SKM-1 treated with dmso at 0.1 percent for 144 hours (cell line): ENCODE measurements at regions not wholly inside any gene's neighbourhood (a gene's known extent, or its start where the extent isn't known, plus 50 kb on each side); places are given as distances from the start of the nearest gene placed in this dataset.

Experiments used
- DNase-seq: peaks from one replicate; lab custom pipeline; 2025; ENCODE audit not compliant: unreplicated experiment; lab: John Stamatoyannopoulos, UW

DNA sequence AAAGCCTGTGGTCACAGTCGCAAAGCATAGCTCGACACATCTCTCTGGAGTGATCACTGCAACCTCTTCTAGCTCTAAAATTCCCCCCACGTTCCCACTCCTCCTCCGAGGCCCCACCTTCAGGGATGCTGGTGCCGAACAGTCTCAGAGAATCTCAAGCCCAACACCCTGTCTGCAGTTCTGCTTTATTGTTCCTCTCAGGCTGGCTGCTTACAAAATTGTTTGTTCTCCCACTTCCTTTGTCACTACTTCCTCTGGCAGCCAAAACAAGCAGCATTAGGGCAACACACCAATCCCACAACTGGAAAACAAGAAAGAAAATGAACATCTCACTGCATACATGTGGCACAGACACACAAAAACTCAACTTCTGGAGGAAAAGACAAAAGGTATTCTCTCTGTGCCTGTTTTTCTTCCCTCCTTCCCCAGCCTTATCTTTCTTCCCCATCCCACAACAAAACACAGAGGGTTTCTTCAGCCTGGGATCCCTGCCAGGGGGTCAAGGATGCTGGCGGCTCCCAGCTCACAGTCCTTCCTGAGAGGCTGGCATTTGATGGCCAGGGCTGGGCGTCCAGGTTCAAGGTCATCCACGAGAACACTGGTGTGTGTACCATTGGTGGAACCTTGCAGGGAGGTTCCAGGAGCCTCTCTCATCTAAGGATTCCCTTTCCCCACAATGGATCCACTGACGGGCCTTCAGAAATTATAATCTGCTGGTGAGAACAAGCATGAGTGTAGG, 108.4 kb downstream of the TMCO5A start:
- DNase-seq, result peak; percentile 36

DNA sequence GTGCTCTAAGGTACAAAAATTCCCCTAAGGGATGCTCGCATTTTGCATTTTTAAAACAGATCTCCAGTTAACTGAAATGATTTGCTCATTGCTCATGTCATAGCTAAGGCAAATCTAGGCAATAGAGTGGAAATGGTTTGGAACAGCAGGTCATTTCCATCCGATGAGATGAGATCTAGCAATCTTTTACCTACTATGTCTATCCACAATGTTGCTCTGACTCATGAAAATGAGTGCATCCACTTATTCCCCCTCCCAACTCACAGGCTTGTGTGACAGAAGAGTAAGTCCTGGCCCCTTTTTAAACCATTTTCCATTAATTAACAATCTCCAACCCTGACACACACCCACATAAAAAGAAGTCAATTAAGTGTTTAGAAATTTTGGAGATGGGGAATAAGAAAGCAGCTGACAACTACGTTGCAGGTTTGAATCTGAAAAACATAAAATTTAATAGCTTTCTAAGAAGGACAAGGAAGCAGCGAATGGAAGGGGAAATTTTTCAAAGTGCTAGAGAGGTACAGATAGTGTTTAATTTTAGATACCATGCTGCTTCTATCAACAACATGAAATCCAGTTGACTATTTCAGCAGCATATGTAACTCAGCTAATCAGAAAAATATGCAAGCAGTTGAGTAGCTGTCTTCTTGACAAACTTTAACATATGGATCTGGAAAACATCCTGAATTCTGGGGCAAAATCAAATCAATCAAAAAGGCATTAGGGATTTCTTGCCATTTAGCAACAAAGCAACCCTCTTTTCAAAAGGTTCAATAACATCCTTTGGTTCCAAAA, 112.0 kb downstream of the TMCO5A start:
- DNase-seq, result no peak

DNA sequence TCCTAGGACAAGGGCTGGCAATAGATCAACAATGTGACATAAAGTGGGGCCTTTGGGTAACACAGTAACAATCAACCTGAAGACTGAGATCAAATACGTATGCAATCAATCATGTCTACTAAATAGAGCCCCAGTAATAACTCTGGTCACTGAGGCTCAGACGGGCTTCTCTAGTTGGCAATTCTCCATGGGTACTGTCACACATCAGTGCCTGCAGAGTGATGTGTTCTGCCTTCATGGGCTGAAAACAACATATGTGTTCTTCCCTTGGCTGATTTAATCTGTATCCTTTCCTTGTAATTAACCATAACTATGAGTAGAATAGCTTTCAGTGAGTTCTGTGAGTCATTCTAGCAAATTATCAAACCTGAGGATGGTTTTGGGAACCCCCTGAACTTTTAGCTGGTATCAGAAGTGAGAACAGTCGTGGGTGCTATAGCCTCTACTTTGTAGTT, 113.6 kb downstream of the TMCO5A start:
- DNase-seq, result no peak

DNA sequence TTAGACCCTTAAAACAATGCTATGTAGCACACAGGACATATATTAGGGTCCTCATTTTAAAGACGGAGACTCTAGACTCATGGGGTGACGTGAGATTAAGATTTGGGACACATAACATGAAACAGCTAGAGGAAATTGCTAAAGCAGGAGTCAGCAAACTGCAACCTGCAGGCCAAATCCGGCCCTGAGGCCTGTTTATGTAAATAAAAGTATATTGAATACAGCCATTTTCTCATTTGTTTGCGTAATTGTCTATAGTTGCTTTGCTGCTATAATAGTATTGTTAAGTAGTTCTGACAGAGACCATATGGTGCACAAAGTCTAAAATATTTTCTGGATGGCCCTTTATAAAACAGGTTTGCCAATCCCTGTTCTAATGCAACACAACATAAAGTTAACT, 115.5 kb downstream of the TMCO5A start:
- DNase-seq, result no peak

DNA sequence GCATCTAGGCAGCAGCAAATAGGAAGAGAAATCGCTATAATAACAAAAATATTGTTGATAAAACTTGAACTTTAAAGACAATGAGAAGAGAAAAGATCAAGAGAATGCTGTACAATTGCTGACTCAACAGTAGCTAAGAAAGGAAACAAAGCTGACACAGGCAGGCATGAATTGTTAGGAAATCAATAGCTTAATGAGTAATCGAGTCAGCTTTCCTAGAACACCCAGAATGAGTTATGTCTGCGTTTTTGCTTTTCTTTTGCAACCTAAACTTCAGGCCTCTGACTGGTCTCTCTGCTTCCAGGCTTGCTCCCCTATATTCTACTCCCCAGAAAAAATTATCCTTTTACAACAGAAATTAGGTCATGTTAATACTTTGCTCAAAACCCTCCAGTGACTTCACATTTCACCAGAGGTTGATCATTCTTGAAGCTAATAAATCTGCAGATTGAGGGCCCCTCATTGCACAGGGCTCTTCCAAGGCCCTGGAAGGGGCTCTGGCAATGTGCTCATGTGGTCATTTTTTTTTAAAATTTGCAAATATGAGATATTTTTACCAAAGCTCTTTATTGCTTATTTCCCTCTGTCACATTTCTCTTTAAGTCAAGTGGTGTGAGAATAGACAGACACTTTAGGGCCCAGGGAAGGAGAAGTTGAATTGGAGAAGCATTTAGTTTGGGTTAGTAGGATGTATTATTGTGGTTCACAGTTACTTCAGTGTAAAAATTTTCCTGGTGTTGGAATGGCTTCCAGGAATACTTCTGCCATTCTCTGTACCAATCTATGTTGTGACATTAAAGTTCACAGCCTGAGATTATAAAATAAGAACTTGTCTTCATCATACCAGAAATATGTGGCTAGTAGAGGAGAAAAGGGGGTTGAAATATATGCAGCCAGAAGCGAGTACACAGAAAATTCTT, 116.3 kb downstream of the TMCO5A start:
- no peak for DNase-seq

DNA sequence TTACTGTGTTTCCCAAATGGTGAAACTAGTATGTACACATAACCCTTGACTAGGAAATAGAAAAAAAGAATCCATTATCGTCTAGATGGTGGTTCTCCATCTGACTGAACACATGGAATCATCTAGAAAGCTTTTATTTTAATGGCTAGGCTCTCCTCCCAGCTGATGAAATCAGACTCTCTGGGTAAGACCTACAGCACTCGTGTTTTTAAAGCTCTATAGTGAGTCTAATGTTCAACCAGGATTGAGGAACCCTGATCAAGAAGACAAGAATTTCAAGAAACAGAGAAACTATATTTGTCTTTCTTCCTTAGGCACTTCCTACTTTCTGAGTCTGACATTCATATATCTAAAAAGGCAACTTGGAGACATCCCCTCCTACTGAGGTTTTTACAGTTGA, 118.8 kb downstream of the TMCO5A start:
- DNase-seq, result no peak

DNA sequence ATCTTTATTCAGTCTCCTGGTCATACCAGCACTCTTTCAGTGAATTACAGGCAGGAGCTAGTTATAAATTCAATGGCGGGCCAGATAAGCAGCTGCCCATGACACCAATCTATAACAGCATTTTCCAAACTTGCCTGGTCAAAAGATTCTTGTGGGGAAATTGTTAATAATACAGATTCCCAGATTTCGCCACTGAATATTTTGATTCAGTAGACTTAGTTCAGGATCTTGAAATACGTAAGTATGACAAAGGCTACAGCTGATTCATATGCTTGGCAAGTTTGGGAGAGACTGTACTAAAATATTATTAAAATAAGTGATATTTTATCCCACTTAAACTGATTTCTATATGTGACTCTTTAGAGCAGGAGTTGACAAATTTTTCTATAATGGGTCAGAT, 119.3 kb downstream of the TMCO5A start:
- no peak for DNase-seq

DNA sequence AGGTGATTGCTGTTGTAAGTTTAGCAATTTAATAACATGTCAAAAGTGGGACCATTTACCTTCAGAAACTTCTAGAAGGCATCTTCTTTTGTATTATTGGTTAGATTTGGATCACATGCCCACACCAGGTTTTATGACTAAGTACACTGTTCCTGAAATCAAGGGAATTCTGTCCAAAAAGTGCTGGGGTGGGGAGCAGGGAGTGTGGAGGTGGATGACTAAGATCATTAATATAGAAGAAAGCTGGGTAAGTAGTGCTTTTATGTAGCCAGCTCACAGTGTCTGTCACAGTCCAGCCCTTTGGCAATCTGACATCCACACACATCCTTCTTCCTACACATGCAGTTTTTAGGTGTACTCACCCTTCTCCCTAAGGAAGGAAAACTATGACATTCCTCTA, 120.0 kb downstream of the TMCO5A start:
- no peak for DNase-seq

DNA sequence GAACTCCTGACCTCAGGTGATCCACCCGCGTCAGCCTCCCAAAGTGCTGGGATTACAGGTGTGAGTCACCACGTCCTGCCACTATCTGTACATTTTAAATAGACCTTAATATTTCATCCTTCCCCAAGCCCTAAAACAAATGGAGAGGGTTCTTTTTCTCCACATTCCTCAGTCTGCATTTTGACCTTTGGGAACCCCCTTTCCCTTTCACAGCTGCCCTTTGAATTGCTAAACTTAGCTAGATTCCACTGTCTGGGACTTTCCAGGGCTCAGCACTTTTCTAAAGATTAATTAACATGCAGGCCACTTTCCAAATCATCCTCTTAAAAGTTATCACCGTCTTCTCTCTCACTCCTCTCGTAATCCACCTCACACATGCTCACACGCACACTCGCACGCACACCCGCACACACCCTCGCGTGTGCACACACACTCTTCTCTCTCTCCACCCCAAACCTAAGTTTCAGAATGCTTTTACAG, 124.2 kb downstream of the TMCO5A start:
- no peak for DNase-seq

DNA sequence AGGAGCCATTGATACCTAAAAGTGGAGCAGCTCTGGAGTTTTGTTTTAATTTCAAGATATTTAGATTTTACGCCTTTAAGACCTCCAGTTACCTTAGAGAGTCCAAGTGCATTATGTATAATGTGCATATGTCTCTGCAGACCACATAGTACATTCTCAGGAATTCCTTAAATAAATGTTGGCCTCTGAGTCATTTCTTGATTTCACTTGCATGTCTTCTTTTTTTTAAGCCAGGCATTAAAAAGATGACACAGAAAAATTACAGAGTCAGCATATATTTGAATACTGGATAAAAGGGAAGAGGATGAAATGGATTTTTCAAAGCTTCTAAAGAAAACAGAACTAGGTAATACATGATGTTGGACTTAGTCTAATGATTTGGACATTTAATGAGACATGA, 125.2 kb downstream of the TMCO5A start:
- no peak for DNase-seq

DNA sequence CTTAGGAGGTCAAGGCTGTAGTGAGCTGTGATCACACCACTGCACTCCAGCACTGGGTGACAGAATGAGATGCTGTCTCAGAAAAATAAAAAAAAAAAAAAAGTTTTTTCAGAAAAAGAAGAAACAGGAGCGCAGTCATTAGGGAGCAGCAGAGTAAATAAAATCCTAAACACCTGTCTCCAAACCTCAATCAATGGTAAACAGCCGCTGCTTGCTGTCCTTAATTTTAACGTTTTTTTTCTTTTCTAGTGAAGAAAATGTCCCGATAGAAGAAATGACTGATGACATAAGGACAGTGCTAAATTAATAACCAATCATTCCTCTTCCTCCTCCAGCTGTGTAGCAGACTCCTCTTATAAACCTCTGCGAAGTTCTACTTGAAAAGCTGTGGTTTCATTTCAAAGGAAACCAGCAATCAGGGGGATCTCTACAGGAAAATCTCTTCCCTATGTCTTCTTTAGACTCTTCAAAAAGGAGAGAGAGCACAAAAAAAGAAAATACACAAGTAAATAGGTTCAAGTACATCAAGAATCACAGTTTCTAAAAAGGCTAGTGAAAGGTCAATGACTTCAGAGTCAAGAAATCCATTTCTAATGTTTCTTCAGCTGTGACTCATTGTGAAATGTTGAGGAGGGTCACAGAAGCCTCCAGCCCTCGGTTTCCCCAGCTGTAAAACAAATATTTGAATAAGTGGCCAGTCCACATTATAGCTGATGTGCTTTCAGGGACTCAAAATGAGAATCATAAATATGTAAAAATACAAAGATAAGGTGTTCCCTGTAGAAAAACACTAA, 127.6 kb downstream of the TMCO5A start:
- no peak for DNase-seq

DNA sequence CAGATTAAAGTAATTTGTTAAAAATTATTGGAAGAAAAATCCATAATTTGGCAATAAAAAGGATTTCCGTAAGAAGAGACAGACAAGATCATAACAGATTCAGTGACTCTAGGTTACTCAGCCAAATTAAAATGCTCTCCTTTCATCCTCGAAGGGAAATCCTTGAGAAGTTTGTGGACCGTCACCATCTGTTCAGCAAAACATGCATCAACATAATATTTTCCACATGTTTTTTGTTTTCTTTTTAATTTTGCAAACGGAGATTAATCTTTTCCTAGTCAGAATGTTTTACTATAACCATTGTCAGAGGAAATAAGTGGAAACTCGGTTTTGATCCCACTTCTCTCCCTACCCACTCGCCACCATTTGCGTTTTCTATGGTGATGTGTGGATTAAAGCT, 128.3 kb downstream of the TMCO5A start:
- DNase-seq, result no peak

DNA sequence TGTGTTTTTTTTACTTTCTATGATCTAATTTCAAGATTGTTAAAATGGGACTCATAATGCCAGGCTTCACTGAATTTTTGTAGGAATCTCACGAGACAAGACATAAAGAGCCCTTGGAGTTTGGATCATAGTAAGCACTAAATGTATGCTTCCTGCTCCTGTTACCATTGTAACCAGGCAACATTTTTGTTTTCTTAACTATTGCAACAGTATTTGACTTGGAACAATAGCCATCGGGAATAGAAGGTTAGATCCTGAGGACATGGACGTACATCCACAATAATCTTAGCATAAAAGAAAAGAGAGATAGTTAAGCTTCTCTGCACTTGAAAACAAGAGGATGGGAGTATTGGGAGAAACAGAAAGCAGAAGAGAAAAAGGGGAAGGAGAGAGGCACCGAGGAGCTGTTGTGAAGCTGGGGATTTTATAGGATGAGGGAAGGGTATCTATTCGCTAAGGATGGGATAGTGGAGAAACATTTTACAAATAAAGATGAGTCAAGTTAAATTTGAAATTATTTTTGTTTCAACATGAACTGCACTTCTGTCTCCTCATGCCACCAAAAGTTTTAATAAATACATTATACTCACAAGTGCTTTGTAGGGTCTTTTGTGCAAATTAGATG, 131.4 kb downstream of the TMCO5A start:
- no peak for DNase-seq

DNA sequence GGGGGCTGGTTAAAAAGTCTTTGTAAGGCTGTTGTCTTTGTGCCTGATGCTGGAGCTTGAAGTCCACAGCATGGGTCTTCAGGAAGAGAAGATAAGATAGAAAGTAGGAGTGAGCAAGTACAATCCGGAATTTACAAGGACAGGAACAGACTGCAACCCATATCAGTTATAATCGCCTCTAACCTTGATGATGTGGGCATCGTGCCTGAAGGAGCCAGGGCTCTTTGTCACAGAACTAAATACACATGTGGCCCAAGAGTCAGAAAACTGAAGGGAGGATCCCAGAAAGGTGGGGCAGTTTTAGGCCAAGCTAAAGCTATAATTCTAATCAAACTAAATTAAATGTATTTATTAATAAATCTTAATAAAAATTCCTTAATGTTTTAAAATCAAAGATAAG, 132.2 kb downstream of the TMCO5A start:
- DNase-seq, result no peak

DNA sequence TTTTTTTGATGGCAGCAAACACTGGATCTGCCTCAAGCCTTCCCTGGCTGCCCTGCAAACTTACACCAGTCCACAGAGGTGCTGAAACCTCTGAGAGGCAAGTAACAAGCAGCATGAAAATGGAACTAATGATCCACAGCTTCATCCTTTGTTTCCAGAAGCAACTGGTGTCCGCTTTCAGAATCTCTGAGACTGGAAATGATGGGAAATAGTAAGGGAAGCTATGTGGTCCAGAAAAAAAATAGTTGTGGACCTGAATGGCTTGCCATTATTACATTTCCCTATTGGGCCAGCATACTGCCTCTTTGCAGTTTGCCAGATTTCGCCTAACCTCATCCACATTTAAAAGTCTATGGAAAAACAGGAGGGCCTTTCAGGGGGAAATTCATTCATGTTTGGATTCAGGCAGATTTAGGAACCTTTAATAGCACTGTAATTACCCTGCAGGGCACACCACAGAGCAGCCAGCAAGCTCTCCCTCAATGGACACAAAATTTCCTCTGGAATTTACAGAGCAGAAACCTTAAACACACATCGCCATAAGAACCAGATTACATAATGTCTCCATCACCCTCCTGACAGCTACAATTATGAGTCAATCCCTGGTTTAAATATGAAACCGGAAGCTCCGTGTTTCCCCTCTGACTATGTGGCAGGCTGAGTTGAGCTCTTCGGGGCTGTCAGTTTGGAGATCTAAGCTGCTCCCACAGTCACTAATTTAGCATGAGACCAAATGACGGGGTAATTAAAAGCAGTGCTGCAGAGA, 134.4 kb downstream of the TMCO5A start:
- DNase-seq, result peak; percentile 19

DNA sequence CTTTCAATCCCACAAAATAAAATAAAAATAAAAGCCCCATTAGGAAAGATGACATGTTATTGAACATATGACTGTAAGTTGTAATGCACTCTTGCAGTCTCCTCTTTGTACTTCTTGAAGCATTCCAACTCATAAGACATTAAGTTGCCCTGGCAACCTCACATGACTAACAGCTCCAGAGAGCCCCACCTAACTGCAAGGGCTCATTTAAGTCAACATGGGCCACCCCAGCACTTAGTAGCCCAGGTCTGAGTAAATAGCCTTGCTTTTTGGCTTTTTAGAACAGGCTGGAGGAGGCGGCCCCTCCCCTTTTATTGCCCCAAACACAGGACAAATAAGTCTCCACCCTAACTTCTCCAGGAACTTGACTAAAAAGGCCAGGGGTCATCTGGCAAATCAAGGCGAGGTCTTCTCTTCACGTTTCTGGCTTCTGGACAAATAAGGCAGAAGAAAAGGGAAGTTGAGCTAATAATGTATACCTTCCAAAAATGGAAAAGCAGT, 135.1 kb downstream of the TMCO5A start:
- DNase-seq, result no peak

DNA sequence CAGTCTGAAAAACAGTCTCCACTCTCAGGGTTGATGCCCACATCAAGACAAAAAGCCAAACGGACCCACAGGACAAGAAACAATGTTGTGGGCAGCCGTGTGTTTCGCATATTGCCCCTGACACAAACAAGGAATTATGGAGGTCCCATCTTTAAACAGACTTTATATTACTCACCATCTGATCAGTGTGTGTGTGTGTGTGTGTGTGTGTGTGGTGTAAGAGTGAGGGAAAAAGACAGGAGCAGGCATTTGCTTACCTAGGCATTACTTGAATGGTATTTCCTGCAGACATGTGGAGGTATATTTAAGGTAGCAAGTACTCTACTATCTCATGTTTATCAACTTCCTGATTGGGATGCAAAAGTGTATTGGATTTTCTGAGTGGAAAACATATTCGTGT, 136.3 kb downstream of the TMCO5A start:
- no peak for DNase-seq

DNA sequence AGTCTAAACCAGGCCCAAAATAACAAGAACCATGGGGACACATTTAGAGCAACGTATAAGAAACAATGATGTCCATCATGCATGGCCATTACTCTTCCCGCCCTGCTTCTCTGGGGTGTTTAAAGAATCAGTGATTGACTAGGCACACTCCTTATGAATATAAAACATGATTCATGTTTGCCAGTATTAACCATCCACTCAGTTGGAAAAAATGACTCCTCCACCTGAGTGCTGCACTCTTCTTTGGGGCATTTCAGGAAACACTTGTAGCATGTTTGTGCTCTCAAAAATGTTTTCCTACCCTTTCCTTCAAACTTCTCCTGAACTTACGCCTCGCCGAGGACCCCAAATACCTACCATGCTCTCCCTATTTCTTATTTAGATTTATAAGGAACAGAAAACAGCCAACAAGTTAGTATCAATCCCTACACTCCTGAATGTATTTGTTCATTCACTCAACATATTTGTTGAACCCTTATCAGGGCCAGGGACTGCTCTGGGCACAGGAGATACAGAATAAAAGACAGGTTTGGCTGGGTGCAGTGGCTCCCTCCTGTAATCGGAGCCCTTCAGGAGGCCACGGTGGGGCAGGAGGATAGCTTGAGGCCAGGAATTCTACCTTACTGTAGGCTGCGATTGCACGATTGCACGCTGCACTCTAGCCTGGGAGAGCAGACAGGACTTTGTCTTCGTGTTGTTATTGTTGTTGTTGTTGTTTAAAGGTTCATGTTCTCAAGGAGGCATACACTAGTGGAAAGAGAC, 137.0 kb downstream of the TMCO5A start:
- DNase-seq, result no peak

DNA sequence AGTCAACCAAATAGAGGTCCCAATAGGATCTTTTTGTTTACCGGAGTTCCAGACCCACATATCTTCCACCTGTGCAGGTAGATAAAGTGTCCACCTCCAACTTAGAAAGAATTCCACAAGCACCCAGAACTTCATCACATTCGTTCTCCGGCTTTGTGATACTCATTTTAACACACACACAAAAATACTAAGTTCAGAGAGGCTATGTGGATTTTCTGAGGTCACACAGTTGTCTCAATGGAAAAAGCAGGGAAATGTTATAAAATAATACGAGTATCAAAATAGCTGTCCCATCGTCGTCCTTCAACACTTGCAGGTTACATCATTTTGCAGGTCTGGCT, 137.5 kb downstream of the TMCO5A start:
- no peak for DNase-seq
